Body of pancreas (tissue), 4 donors: ENCODE measurements at regions not wholly inside any gene's neighbourhood (a gene's known extent, or its start where the extent isn't known, plus 50 kb on each side); places are given as distances from the start of the nearest gene placed in this dataset.

Source experiments
- POLR2A ChIP-seq, 3 donors: fragments of 450-650 bp; IDR thresholded peaks; one replicate each; pipeline ENCODE4 v1.6.1; 2016; ENCODE audit warnings: antibody characterized with exemption in 3 of 3, mild to moderate bottlenecking in 2 of 3
- TF ChIP-seq, protein P1 (sequence below), 7 experiments: fragments of 450-650 bp in 4 of 7; fragments of 200-600 bp in 3 of 7; sonication (generic) in 3 of 7; IDR thresholded peaks; one replicate each; pipeline ENCODE4 v1.5.1; 2016 to 2019; ENCODE audit warnings: antibody characterized with exemption in 7 of 7

DNA sequence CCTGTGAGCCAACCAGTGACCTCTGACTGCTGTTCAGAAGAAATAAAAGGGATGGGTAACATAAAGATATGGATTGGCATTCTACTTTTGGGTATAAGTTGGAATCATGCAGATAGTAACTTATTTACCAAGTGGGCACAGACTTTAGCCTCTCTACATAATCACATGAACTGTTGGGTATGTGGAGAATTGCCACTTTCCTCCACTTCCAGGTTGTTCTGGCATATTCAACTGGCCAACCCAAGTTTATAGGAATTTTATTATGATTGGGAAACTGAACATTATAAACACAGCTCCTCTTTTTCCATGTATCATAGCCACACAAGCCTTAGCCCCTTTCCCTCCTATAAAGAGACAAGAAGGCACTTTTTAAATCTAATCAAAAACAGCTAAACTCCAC, 179.3 kb downstream of the RNF152 start:
- TF ChIP-seq POLR2A (IDR thresholded peaks at IDR 0.05), result no peak
- TF ChIP-seq, protein P1, sequence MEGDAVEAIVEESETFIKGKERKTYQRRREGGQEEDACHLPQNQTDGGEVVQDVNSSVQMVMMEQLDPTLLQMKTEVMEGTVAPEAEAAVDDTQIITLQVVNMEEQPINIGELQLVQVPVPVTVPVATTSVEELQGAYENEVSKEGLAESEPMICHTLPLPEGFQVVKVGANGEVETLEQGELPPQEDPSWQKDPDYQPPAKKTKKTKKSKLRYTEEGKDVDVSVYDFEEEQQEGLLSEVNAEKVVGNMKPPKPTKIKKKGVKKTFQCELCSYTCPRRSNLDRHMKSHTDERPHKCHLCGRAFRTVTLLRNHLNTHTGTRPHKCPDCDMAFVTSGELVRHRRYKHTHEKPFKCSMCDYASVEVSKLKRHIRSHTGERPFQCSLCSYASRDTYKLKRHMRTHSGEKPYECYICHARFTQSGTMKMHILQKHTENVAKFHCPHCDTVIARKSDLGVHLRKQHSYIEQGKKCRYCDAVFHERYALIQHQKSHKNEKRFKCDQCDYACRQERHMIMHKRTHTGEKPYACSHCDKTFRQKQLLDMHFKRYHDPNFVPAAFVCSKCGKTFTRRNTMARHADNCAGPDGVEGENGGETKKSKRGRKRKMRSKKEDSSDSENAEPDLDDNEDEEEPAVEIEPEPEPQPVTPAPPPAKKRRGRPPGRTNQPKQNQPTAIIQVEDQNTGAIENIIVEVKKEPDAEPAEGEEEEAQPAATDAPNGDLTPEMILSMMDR (IDR thresholded peaks at IDR 0.05), result no peak
